Pancreas (tissue), 10 donors: ENCODE measurements at regions not wholly inside any gene's neighbourhood (a gene's known extent, or its start where the extent isn't known, plus 50 kb on each side); places are given as distances from the start of the nearest gene placed in this dataset.

Experiments
- ATAC-seq, 4 donors: fragments of 200-7000 bp; cut with Tn5 transposase; one replicate each; pipeline versions ENCODE4 v1.8.0 to v1.9.1; 2020; ENCODE audit warnings: mild to moderate bottlenecking in 4 of 4, moderate library complexity in 4 of 4
- DNase-seq, 6 donors: peaks; one replicate each; pipeline ENCODE4 v3.0.0-alpha.2; 2020
- FAIRE-seq: peaks from 2 replicates; lab custom pipeline; 2012; peaks lifted over from hg19 to GRCh38; lab: Jason Lieb, UNC
- H3K27ac ChIP-seq, 4 donors: fragments of 200-600 bp; sonication (generic); 1 replicate in 3 of 4; 2 replicates in 1 of 4; pipeline versions ENCODE4 v1.5.0 to v1.8.0; 2020
- H3K27me3 ChIP-seq, 4 donors: fragments of 200-600 bp; one replicate each; pipeline ENCODE4 v1.8.0; 2021
- H3K36me3 ChIP-seq, 3 donors: fragments of 200-600 bp; sonication (generic) in 1 of 3; one replicate each; pipeline versions ENCODE4 v1.5.0 to v1.8.0; 2020 to 2021
- H3K4me1 ChIP-seq, 3 donors: fragments of 200-600 bp; one replicate each; pipeline ENCODE4 v1.8.0; 2021
- H3K4me3 ChIP-seq, 4 donors: fragments of 200-600 bp; sonication (generic) in 2 of 4; one replicate each; pipeline versions ENCODE4 v1.5.0 to v1.8.0; 2020 to 2021
- H3K9me3 ChIP-seq, 4 donors: fragments of 200-600 bp; one replicate each; pipeline ENCODE4 v1.8.0; 2021
- WGBS, 2 donors: extraction: QIAGEN DNeasy Blood & Tissue Kit; methylation state at CpG; one replicate each; pipeline ENCODE4 v1.1.7; 2013; 5-methylcytosine and 5-hydroxymethylcytosine counted together
- intact Hi-C, 3 donors: fragments of 100-400 bp; cut with DNase I; formaldehyde crosslinking; loops; one replicate each; pipeline versions ENCODE4 v1.11.1 to v1.14.2; 2022
- TF ChIP-seq, protein P1 (sequence below), 4 donors: fragments of 200-600 bp; sonication (generic) in 3 of 4; IDR thresholded peaks; one replicate each; pipeline versions ENCODE4 v1.5.0 to v1.8.0; 2021; ENCODE audit warnings: antibody characterized with exemption in 4 of 4
- donor health status: healthy with polysubstance abuse.
- donor health status: DM: no; HTN: no; CAD: no; lungs with moderate emphysema.
- donor health status: DM: no; HTN: no; CAD: no.
- donor health status: control.
- donor health status: control.
- donor health status: Bipolar disorder and iron deficiency.
- donor health status: DM: yes; HTN: yes; CAD: no.
- donor health status: DM: no; HTN: no; CAD: no.
- donor health status: DM: no; HTN: no; CAD: no.
- donor health status: DM: yes; HTN: yes; CAD: no.

DNA sequence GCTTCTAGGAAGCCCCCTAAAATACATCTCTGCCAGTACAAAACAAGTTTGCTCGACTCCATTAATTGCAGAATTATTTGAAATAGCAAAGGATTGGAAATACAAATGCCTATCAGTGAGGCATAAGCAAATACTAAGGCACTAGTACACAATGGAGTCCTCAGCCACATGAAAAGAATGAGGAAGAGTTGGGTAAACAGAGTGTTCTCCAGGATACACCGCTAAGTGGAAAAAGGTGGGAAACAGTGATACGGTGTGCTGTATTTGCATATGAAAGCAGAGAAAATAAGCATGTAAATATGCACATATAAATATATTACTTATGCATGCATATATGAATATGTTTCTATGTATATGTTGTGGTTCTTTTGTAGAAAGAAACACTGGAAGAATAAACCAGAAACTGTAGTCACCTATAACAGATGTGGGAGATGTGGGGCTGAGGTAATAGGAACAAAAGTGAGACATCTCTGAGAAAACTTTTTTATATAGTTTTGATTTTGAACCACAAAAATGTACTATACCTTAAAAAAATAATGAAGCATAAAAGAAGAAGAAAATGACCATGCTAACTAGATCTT is 143.4 kb upstream of the MYLIP start:
- no peak for FAIRE-seq
- no peaks in the 10 kb centered on the region for H3K27me3 ChIP-seq
- no peak overlapping the region for H3K4me3 ChIP-seq
- DNase-seq = no peak
- H3K9me3 ChIP-seq = no peaks in the 10 kb centered on the region
- no peak for ATAC-seq
- intact Hi-C loops = no loop called here
- TF ChIP-seq, protein P1, sequence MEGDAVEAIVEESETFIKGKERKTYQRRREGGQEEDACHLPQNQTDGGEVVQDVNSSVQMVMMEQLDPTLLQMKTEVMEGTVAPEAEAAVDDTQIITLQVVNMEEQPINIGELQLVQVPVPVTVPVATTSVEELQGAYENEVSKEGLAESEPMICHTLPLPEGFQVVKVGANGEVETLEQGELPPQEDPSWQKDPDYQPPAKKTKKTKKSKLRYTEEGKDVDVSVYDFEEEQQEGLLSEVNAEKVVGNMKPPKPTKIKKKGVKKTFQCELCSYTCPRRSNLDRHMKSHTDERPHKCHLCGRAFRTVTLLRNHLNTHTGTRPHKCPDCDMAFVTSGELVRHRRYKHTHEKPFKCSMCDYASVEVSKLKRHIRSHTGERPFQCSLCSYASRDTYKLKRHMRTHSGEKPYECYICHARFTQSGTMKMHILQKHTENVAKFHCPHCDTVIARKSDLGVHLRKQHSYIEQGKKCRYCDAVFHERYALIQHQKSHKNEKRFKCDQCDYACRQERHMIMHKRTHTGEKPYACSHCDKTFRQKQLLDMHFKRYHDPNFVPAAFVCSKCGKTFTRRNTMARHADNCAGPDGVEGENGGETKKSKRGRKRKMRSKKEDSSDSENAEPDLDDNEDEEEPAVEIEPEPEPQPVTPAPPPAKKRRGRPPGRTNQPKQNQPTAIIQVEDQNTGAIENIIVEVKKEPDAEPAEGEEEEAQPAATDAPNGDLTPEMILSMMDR (IDR thresholded peaks at IDR 0.05) = no peak
- H3K36me3 ChIP-seq = no peaks in the 10 kb centered on the region
- no peaks in the 10 kb centered on the region for H3K4me1 ChIP-seq
- H3K27ac ChIP-seq = no peak overlapping the region
- 72 to 74% methylated on average over 3 of the region's 3 CpGs for WGBS, 2 donors

DNA sequence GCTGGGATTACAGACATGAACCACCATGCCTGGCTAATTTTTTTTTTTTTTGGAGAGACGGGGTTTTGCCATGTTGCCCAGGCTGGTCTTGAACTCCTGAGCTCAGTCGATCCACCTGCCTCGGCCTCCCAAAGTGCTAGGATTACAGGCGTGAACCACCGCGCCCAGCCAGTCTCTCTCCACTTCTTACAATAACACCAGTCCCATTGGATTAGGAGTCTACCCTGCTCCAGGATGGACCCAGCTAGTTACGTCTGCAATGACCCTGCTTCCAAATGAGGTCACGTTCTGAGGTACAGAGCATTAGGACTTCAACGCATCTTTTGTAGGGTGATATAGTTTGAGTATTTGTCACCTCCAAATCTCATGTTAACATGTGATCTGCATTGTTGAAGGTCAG is 146.9 kb upstream of the MYLIP start:
- no peak overlapping the region for H3K27ac ChIP-seq
- no peak for ATAC-seq
- no peaks in the 10 kb centered on the region for H3K27me3 ChIP-seq
- TF ChIP-seq, protein P1 (IDR thresholded peaks at IDR 0.05) = no peak
- FAIRE-seq = no peak
- no peaks in the 10 kb centered on the region for H3K4me1 ChIP-seq
- intact Hi-C loops = no loop called here
- WGBS, 2 donors = 90 to 95% methylated on average over 9 of the region's 9 CpGs
- DNase-seq = no peak
- no peaks in the 10 kb centered on the region for H3K36me3 ChIP-seq
- H3K9me3 ChIP-seq = no peaks in the 10 kb centered on the region
- no peak overlapping the region for H3K4me3 ChIP-seq

DNA sequence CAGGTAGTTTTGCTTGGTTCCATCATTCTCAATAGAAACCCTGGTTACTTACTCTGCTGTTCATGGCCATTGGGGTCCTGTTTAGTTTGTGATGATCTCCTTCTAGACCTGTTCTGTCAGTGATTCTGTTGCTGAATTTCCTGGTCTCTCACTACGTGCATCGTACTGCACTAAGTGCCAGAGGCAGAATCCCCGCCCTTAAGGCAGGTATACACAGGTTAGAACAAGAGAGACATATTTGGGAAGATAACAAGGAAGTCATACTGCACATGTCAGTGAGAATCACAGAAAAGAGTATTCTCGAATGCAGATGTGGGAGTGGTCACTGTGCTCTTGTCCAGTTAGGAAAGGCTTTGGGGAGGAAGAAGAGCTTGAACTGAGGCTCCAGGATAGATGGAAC is 148.1 kb upstream of the MYLIP start:
- H3K27me3 ChIP-seq = no peaks in the 10 kb centered on the region
- no peak overlapping the region for H3K4me3 ChIP-seq
- no peaks in the 10 kb centered on the region for H3K36me3 ChIP-seq
- ATAC-seq (no peak), DNase-seq (no peak), FAIRE-seq (no peak)
- no peaks in the 10 kb centered on the region for H3K9me3 ChIP-seq
- H3K27ac ChIP-seq = no peak overlapping the region
- 83 to 93% methylated on average over 4 of the region's 4 CpGs for WGBS, 2 donors
- no peaks in the 10 kb centered on the region for H3K4me1 ChIP-seq
- intact Hi-C loops = no loop called here
- TF ChIP-seq, protein P1 (IDR thresholded peaks at IDR 0.05) = no peak

GRCh38 chr6:15978426-15978825 is 150.5 kb upstream of the MYLIP start:
- TF ChIP-seq, protein P1 (IDR thresholded peaks at IDR 0.05) = no peak
- intact Hi-C loops = no loop called here
- FAIRE-seq (no peak), DNase-seq (no peak), ATAC-seq (no peak)
- no peaks in the 10 kb centered on the region for H3K36me3 ChIP-seq
- no peaks in the 10 kb centered on the region for H3K27me3 ChIP-seq
- no peak overlapping the region for H3K4me3 ChIP-seq
- H3K4me1 ChIP-seq = no peaks in the 10 kb centered on the region
- no peak overlapping the region for H3K27ac ChIP-seq
- no peaks in the 10 kb centered on the region for H3K9me3 ChIP-seq

DNA sequence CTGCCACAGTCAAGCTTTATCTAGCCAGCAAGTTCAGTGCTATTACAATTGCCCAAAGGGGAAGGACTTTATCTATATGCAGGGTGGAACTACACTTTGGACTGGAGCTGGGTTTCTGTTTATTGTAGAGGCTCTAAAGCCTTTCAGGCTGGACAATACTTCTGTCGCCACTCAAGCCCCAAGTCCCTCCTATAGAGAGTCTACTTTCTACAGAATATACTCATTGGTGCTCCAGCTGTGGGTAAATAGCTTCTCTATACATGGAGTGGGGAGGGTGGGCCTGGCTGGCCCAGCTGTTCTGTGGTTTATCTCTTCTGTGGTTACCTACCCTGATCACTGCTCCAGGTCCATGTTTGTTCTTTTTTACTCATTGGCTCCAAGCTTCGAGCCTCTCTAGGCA is 151.8 kb upstream of the MYLIP start:
- Histone ChIP-seq H3K4me3 (no peak overlapping the region), H3K9me3 (no peaks in the 10 kb centered on the region), H3K4me1 (no peaks in the 10 kb centered on the region), H3K36me3 (no peaks in the 10 kb centered on the region), H3K27me3 (no peaks in the 10 kb centered on the region), H3K27ac (no peak overlapping the region)
- 85 to 86% methylated on average over 2 of the region's 2 CpGs for whole genome bisulfite sequencing, 2 donors
- no peak for ATAC-seq
- no peak for DNase-seq
- intact Hi-C loops = no loop called here
- TF ChIP-seq, protein P1 (IDR thresholded peaks at IDR 0.05) = no peak
- no peak for FAIRE-seq
